ENCODE measurements at regions not wholly inside any gene's neighbourhood (a gene's known extent, or its start where the extent isn't known, plus 50 kb on each side); places are given as distances from the start of the nearest gene placed in this dataset.
"Not testable (repeated sequence)": the region's sequence is repeated elsewhere in the genome, so short reads cannot be mapped to it uniquely, and the experiment has no call there.

DNA sequence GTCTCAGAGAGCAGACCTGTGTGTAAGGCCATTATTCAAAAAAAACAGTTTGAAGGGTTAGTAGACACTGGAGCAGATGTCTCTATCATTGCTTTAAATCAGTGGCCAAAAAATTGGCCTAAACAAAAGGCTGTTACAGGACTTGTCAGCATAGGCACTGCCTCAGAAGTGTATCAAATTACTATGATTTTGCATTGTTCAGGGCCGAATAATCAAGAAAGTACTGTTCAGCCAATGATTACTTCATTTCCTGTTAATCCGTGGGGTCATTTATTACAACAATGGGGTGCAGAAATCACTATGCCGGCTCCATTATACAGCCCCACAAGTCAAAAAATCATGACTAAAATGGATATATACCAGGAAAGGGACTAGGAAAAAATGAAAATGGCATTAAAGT is 160.3 kb downstream of the GPX5 start:
- DNase-seq; H3K4me1 Mint-ChIP-seq; H3K4me3 ChIP-seq (ENCODE audit: low read depth, low read length); H3K9me3 Mint-ChIP-seq; H3K27ac Mint-ChIP-seq; H3K4me3 Mint-ChIP-seq; H3K4me1 ChIP-seq (ENCODE audit: control insufficient read depth, insufficient read depth, low read length, poor library complexity, severe bottlenecking); H3K36me3 ChIP-seq (ENCODE audit: control insufficient read depth, insufficient read depth, low read length); ATAC-seq (ENCODE audit: low read depth in 2 of 2); H3K27ac ChIP-seq (ENCODE audit: insufficient read depth, low read length, poor library complexity, severe bottlenecking); H3K9me3 ChIP-seq (ENCODE audit: control insufficient read depth in 2 of 2, low read length in 2 of 2); H3K36me3 Mint-ChIP-seq: not testable (repeated sequence)
- peaks cover 75% of the 10 kb centered on the region for H3K27me3 Mint-ChIP-seq
- peaks cover 27% of the 10 kb centered on the region for H3K27me3 ChIP-seq (ENCODE audit: control insufficient read depth, insufficient read depth, low read length)

DNA sequence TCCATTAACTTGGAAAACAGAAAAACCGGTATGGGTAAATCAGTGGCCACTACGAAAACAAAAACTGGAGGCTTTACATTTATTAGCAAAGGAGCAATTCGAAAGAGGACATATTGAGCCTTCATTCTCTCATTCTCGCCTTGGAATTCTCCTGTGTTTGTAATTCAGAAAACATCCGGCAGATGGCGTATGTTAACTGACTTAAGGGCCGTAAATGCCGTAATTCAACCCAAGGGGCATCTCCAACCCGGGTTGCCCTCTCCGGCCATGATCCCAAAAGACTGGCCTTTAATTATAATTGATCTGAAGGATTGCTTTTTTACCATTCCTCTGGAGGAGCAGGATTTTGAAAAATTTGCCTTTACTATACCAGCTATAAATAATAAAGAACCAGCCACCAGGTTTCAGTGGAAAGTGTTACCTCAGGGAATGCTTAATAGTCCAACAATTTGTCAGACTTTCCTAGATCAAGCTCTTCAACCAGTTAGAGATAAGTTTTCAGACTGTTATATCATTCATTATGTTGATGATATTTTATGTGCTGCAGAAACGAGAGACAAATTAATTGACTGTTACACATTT is 160.9 kb downstream of the GPX5 start:
- not testable (repeated sequence) for H3K4me1 Mint-ChIP-seq; H3K4me3 Mint-ChIP-seq; ATAC-seq (ENCODE audit: low read depth in 2 of 2); H3K9me3 Mint-ChIP-seq; H3K36me3 Mint-ChIP-seq; H3K4me1 ChIP-seq (ENCODE audit: control insufficient read depth, insufficient read depth, low read length, poor library complexity, severe bottlenecking); H3K4me3 ChIP-seq (ENCODE audit: low read depth, low read length); H3K9me3 ChIP-seq (ENCODE audit: control insufficient read depth in 2 of 2, low read length in 2 of 2); H3K36me3 ChIP-seq (ENCODE audit: control insufficient read depth, insufficient read depth, low read length); H3K27ac ChIP-seq (ENCODE audit: insufficient read depth, low read length, poor library complexity, severe bottlenecking)
- peak overlapping the region in 1 of 3 donors; percentile 27 for H3K27ac Mint-ChIP-seq
- H3K27me3 Mint-ChIP-seq: peaks cover 75% of the 10 kb centered on the region
- peak; percentile 26 to 67 (median 59) for DNase-seq
- peaks cover 24% of the 10 kb centered on the region for H3K27me3 ChIP-seq (ENCODE audit: control insufficient read depth, insufficient read depth, low read length)

DNA sequence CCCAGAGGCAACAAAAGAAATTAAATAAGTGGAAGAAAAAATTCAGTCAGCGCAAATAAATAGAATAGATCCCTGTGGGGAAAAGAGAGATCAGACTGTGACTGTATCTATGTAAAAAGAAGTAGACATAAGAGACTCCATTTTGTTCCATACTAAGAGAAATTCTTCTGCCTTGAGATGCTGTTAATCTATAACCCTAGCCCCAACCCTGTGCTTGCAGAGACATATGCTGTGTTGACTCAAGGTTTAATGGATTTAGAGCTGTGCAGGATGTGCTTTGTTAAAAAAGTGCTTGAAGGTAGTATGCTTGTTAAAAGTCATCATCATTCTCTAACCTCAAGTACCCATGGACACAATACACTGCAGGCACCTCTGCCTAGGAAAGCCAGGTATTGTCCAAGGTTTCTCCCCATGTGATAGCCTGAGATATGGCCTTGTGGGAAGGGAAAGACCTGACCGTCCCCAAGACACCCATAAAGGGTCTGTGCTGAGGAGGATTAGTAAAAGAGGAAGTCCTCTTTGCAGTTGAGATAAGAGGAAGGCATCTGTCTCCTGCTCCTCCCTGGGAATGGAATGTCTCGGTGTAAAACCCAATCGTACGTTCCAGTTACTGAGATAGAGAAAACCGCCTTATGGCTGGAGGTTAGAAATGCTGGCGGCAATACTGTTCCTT is 161.8 kb downstream of the GPX5 start:
- not testable (repeated sequence) for H3K36me3 ChIP-seq (ENCODE audit: control insufficient read depth, insufficient read depth, low read length); H3K4me1 Mint-ChIP-seq; H3K9me3 ChIP-seq (ENCODE audit: control insufficient read depth in 2 of 2, low read length in 2 of 2); H3K4me3 Mint-ChIP-seq; DNase-seq; H3K27ac Mint-ChIP-seq; H3K4me3 ChIP-seq (ENCODE audit: low read depth, low read length); H3K36me3 Mint-ChIP-seq; H3K4me1 ChIP-seq (ENCODE audit: control insufficient read depth, insufficient read depth, low read length, poor library complexity, severe bottlenecking); H3K9me3 Mint-ChIP-seq; H3K27ac ChIP-seq (ENCODE audit: insufficient read depth, low read length, poor library complexity, severe bottlenecking); ATAC-seq (ENCODE audit: low read depth in 2 of 2)
- peaks cover 21% of the 10 kb centered on the region for H3K27me3 ChIP-seq (ENCODE audit: control insufficient read depth, insufficient read depth, low read length)
- peaks cover 73% of the 10 kb centered on the region for H3K27me3 Mint-ChIP-seq

DNA sequence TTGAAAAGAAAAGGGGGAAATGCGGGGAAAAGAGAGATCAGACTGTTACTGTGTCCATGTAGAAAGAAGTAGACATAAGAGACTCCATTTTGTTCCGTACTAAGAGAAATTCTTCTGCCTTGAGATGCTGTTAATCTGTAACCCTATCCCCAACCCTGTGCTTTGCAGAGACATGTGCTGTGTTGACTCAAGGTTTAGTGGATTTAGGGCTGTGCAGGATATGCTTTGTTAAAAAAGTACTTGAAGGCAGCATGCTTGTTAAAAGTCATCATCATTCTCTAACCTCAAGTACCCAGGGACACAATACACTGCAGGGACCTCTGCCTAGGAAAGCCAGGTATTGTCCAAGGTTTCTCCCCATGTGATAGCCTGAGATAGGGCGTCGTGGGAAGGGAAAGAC is 166.3 kb downstream of the GPX5 start:
- Mint-ChIP-seq H3K27me3 (peaks cover 81% of the 10 kb centered on the region), H3K4me1 (peaks cover 0 to 19% (median 5%) of the 10 kb centered on the region in 4 donors)
- H3K9me3 ChIP-seq (ENCODE audit: control insufficient read depth in 2 of 2, low read length in 2 of 2); H3K27ac Mint-ChIP-seq; H3K4me3 ChIP-seq (ENCODE audit: low read depth, low read length); H3K27ac ChIP-seq (ENCODE audit: insufficient read depth, low read length, poor library complexity, severe bottlenecking); ATAC-seq (ENCODE audit: low read depth in 2 of 2); H3K36me3 ChIP-seq (ENCODE audit: control insufficient read depth, insufficient read depth, low read length); H3K9me3 Mint-ChIP-seq; H3K4me3 Mint-ChIP-seq; H3K36me3 Mint-ChIP-seq; DNase-seq; H3K4me1 ChIP-seq (ENCODE audit: control insufficient read depth, insufficient read depth, low read length, poor library complexity, severe bottlenecking): not testable (repeated sequence)
- H3K27me3 ChIP-seq (ENCODE audit: control insufficient read depth, insufficient read depth, low read length): peaks cover 44% of the 10 kb centered on the region

DNA sequence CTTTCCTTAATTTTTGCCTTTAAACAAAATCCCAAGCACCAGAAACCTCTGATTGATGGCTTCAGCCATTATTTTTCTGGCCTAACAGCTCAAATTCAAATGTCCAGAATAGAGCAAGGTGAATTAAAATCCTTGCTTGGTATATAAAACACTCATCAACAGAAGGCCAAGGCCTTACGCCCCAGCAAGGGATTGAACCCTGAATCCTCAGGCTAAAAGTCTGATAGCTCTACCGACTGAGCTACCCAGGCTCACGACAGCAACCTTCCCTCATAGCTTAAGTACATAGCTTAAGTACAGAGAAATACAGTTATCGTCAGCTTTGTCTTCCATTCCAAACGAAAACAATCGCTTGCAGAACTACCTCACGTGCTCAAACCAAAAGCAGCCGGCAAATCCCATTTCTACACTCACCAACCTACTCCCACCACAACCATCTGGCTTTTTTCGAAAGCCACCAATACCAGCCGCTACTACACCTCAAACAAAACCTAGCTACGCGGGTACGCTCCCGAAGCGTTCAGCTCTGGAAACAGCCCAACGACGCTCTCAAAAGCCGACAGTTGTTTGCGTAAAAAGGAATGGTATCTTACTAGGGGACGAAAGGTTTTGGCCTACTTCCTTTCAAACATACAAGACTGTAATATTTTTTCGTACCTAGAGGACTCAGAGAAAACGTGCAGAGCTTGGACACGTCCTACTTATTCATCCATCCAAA is 167.5 kb downstream of the GPX5 start:
- no peak overlapping the region for H3K27ac ChIP-seq (ENCODE audit: insufficient read depth, low read length, poor library complexity, severe bottlenecking)
- peaks cover 0 to 19% (median 5%) of the 10 kb centered on the region in 4 donors for H3K4me1 Mint-ChIP-seq
- no peaks in the 10 kb centered on the region for H3K4me1 ChIP-seq (ENCODE audit: control insufficient read depth, insufficient read depth, low read length, poor library complexity, severe bottlenecking)
- peaks cover 54% of the 10 kb centered on the region for H3K27me3 ChIP-seq (ENCODE audit: control insufficient read depth, insufficient read depth, low read length)
- H3K36me3 Mint-ChIP-seq: no peaks in the 10 kb centered on the region
- no peak overlapping the region for H3K4me3 ChIP-seq (ENCODE audit: low read depth, low read length)
- ATAC-seq (ENCODE audit: low read depth in 2 of 2) (no peak), DNase-seq (no peak)
- H3K27ac Mint-ChIP-seq: no peak overlapping the region
- peaks cover 0 to 3% of the 10 kb centered on the region in 2 experiments for H3K9me3 ChIP-seq (ENCODE audit: control insufficient read depth in 2 of 2, low read length in 2 of 2)
- peaks cover 0 to 9% (median 0%) of the 10 kb centered on the region in 7 donors for H3K9me3 Mint-ChIP-seq
- H3K36me3 ChIP-seq (ENCODE audit: control insufficient read depth, insufficient read depth, low read length): no peaks in the 10 kb centered on the region
- peaks cover 86% of the 10 kb centered on the region for H3K27me3 Mint-ChIP-seq
- peak overlapping the region in 1 of 4 donors; percentile 65 for H3K4me3 Mint-ChIP-seq

DNA sequence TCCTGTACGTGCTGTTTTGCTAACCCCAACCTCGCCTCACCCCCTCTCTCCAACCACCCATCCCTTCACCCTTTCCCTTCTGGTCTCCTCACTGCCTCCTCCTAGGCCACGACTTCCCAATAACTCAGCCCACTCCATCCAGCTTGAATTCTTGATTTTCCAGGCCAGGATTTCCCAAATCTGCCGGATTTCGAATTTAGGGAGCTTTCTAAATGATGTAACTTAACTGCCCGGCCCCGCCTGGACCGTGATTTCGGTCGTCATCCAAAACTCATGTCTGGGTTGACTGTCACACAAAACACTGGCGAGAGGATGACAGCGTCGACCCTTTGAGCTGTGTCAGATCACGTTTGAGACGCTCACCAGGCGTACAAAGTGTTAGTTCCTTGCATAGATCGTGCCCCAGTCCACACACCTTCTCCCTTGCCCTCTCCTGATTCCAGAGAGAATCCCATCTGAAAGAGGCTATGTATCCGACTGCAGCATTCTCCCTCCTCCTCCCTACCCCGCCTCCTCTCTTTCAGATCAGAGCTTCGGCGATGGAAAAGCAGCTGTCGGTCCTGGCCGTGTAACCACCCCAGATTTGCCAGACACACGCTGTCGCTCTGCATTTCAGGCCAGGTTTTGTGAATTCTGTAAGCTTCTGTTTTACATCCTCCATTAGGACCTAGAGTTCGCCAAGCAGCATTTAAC is 168.2 kb downstream of the GPX5 start:
- Mint-ChIP-seq H3K4me1 (peaks cover 0 to 19% (median 5%) of the 10 kb centered on the region in 4 donors), H3K9me3 (peaks cover 0 to 9% (median 0%) of the 10 kb centered on the region in 7 donors), H3K36me3 (no peaks in the 10 kb centered on the region), H3K27ac (no peak overlapping the region), H3K27me3 (peaks cover 89% of the 10 kb centered on the region), H3K4me3 (peak overlapping the region in 1 of 4 donors; percentile 34)
- ATAC-seq (ENCODE audit: low read depth in 2 of 2) (no peak), DNase-seq (no peak)
- peaks cover 54% of the 10 kb centered on the region for H3K27me3 ChIP-seq (ENCODE audit: control insufficient read depth, insufficient read depth, low read length)
- H3K27ac ChIP-seq (ENCODE audit: insufficient read depth, low read length, poor library complexity, severe bottlenecking): no peak overlapping the region
- H3K4me3 ChIP-seq (ENCODE audit: low read depth, low read length): no peak overlapping the region
- no peaks in the 10 kb centered on the region for H3K4me1 ChIP-seq (ENCODE audit: control insufficient read depth, insufficient read depth, low read length, poor library complexity, severe bottlenecking)
- no peaks in the 10 kb centered on the region for H3K36me3 ChIP-seq (ENCODE audit: control insufficient read depth, insufficient read depth, low read length)
- H3K9me3 ChIP-seq (ENCODE audit: control insufficient read depth in 2 of 2, low read length in 2 of 2): peaks cover 0 to 3% of the 10 kb centered on the region in 2 experiments

DNA sequence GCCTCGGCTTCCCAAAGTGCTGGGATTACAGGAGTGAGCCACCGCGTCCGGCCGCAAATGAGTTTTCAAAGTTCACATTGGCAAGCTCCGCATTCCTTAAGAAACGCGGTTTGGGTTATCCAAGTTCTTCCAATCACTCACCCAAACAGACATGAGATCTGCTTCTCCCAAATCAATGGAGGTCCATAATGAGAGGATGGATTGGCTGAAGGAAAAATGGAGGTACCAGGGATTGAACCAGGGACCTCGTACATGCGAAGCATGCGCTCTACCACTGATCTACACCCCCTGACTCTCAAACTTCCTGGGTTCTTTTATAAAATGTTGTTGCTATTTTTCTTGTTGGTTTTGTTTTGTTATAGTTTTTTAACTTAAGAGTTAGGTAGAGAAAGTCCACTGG is 170.0 kb downstream of the GPX5 start:
- Histone ChIP-seq H3K4me3 (ENCODE audit: low read depth, low read length) (no peak overlapping the region), H3K27ac (ENCODE audit: insufficient read depth, low read length, poor library complexity, severe bottlenecking) (no peak overlapping the region), H3K4me1 (ENCODE audit: control insufficient read depth, insufficient read depth, low read length, poor library complexity, severe bottlenecking) (no peaks in the 10 kb centered on the region), H3K36me3 (ENCODE audit: control insufficient read depth, insufficient read depth, low read length) (no peaks in the 10 kb centered on the region), H3K27me3 (ENCODE audit: control insufficient read depth, insufficient read depth, low read length) (peaks cover 50% of the 10 kb centered on the region), H3K9me3 (ENCODE audit: control insufficient read depth in 2 of 2, low read length in 2 of 2) (peaks cover 0 to 3% of the 10 kb centered on the region in 2 experiments)
- peak overlapping the region in 2 of 4 donors; percentile 12 to 38 for H3K4me3 Mint-ChIP-seq
- ATAC-seq (ENCODE audit: low read depth in 2 of 2) (no peak), DNase-seq (no peak)
- peaks cover 0 to 19% (median 5%) of the 10 kb centered on the region in 4 donors for H3K4me1 Mint-ChIP-seq
- peaks cover 0 to 9% (median 0%) of the 10 kb centered on the region in 7 donors for H3K9me3 Mint-ChIP-seq
- H3K27ac Mint-ChIP-seq: no peak overlapping the region
- H3K36me3 Mint-ChIP-seq: no peaks in the 10 kb centered on the region
- H3K27me3 Mint-ChIP-seq: peaks cover 93% of the 10 kb centered on the region

Measured in CD4-positive, CD25-positive, alpha-beta regulatory T cell (primary cell).